HG03354 (cell line): ENCODE measurements at regions not wholly inside any gene's neighbourhood (a gene's known extent, or its start where the extent isn't known, plus 50 kb on each side); places are given as distances from the start of the nearest gene placed in this dataset.
"Not testable (repeated sequence)": the region's sequence is repeated elsewhere in the genome, so short reads cannot be mapped to it uniquely, and the experiment has no call there.

Experiments
- ATAC-seq: cut with Tn5 transposase; IDR thresholded peaks from one replicate; pipeline ENCODE4 v1.9.1; 2021; ENCODE audit warnings: mild to moderate bottlenecking; ENCODE audit not compliant: unreplicated experiment, poor library complexity, severe bottlenecking

- no peak for ATAC-seq
Observed at GRCh38 chr2:236783417-236784020, 213.9 kb downstream of the ACKR3 start.

- no peak for ATAC-seq
Observed at GRCh38 chr2:236785611-236786057, 216.0 kb downstream of the ACKR3 start.

GRCh38 chr2:236786751-236787150 is 217.1 kb downstream of the ACKR3 start:
- ATAC-seq = no peak

GRCh38 chr2:236787376-236787775 is 217.8 kb downstream of the ACKR3 start:
- not testable (repeated sequence) for ATAC-seq

GRCh38 chr2:236787885-236788284 is 218.3 kb downstream of the ACKR3 start:
- no peak for ATAC-seq

GRCh38 chr2:236790963-236791362 is 221.3 kb downstream of the ACKR3 start:
- no peak for ATAC-seq

- no peak for ATAC-seq
Observed at GRCh38 chr2:236793023-236794011, 223.7 kb downstream of the ACKR3 start.

- ATAC-seq = no peak
Observed at GRCh38 chr2:236794176-236794957, 224.7 kb downstream of the ACKR3 start.

- no peak for ATAC-seq
Observed at GRCh38 chr2:236795169-236795860, 225.7 kb downstream of the ACKR3 start.

GRCh38 chr2:236795861-236796219 is 226.2 kb downstream of the ACKR3 start:
- no peak for ATAC-seq

- ATAC-seq = no peak
Observed at GRCh38 chr2:236796236-236796635, 226.6 kb downstream of the ACKR3 start.

GRCh38 chr2:236797411-236797810 is 227.8 kb downstream of the ACKR3 start:
- ATAC-seq = no peak

GRCh38 chr2:236798491-236798890 is 228.9 kb downstream of the ACKR3 start:
- ATAC-seq = no peak

- no peak for ATAC-seq
Observed at GRCh38 chr2:236799391-236800026, 229.9 kb downstream of the ACKR3 start.

GRCh38 chr2:236802862-236803261 is 233.2 kb downstream of the ACKR3 start:
- ATAC-seq = no peak

- ATAC-seq = no peak
Observed at GRCh38 chr2:236803621-236804020, 234.0 kb downstream of the ACKR3 start.

GRCh38 chr2:236805800-236806531 is 236.3 kb downstream of the ACKR3 start:
- no peak for ATAC-seq

GRCh38 chr2:236809716-236810115 is 240.1 kb downstream of the ACKR3 start:
- ATAC-seq = no peak
